IPS-15b (cell line): ENCODE measurements at regions not wholly inside any gene's neighbourhood (a gene's known extent, or its start where the extent isn't known, plus 50 kb on each side); places are given as distances from the start of the nearest gene placed in this dataset.

Experiments used
- H3K27me3 ChIP-seq: one replicate; pipeline ENCODE4 v1.6.1; 2013; ENCODE audit warnings: low read length; ENCODE audit not compliant: control insufficient read depth, insufficient read depth
- H3K36me3 ChIP-seq: one replicate; pipeline ENCODE4 v1.6.1; 2013; ENCODE audit warnings: low read length; ENCODE audit not compliant: control insufficient read depth, insufficient read depth
- H3K4me1 ChIP-seq: one replicate; pipeline ENCODE4 v1.6.1; 2013; ENCODE audit warnings: mild to moderate bottlenecking, low read length; ENCODE audit not compliant: control insufficient read depth, insufficient read depth
- H3K4me3 ChIP-seq: one replicate; pipeline ENCODE4 v1.5.1; 2013; ENCODE audit warnings: low read depth, low read length
- H3K9ac ChIP-seq: one replicate; pipeline ENCODE4 v1.6.1; 2013; ENCODE audit warnings: low read depth, mild to moderate bottlenecking, low read length
- H3K9me3 ChIP-seq: one replicate; pipeline ENCODE4 v1.6.1; 2013; ENCODE audit warnings: mild to moderate bottlenecking, low read length; ENCODE audit not compliant: control insufficient read depth, insufficient read depth

- Histone ChIP-seq H3K36me3 (no peaks in the 10 kb centered on the region), H3K9me3 (no peaks in the 10 kb centered on the region), H3K4me1 (no peaks in the 10 kb centered on the region)
Measured at GRCh38 chr3:40988468-40988867, 210.8 kb upstream of the CTNNB1 start.

DNA sequence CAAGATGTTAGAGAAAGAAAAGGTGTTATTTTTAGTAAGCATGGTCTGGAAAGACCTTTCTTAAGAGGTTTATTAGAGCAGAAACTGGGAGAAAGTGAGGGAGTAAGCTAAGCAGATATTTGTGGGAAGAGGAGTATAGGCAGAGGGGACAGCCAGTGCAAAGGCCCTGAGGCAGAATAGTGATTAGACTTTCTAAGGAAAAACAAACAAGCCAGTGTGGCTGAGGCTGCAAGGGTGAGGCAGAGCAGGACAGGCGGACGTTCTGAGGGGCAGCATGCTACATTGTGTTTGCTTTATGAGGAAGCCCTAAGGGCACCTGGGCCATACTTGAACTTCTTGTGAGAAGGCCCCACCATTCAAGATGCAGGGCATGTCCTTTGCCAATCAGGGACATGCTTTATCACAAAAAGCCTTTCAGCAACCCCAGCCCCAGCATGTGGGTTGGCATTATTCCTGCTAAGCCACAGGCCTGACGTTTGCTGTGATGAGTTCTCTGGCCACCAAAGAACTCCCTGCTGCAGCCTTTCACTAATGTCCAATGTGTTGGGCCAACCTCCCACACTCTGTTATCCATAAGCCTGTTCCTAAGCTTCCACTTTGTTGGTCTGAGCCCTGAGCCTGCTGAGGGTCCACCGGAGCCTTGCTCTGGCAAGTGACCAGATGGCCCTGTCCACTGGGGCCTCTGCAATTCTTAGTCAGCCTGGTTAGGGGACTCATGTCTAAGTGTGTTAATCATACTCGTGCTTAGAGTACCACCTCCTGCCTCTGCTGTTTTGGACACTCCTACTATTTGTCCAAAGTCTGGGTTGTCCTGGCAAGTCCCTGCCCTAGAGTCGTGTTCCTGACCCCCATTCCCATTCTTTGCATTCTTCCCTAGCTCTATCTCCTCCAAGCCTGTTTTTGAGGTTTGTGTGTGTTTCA, 209.9 kb upstream of the CTNNB1 start:
- H3K9ac ChIP-seq: no peak overlapping the region
- no peak overlapping the region for H3K4me3 ChIP-seq
- no peaks in the 10 kb centered on the region for H3K36me3 ChIP-seq
- no peaks in the 10 kb centered on the region for H3K4me1 ChIP-seq
- H3K27me3 ChIP-seq: no peaks in the 10 kb centered on the region
- no peaks in the 10 kb centered on the region for H3K9me3 ChIP-seq

More at GRCh38 chr3:40988468-40988867, 210.8 kb upstream of the CTNNB1 start:
- Histone ChIP-seq H3K9ac (no peak overlapping the region), H3K4me3 (no peak overlapping the region), H3K27me3 (no peaks in the 10 kb centered on the region)

DNA sequence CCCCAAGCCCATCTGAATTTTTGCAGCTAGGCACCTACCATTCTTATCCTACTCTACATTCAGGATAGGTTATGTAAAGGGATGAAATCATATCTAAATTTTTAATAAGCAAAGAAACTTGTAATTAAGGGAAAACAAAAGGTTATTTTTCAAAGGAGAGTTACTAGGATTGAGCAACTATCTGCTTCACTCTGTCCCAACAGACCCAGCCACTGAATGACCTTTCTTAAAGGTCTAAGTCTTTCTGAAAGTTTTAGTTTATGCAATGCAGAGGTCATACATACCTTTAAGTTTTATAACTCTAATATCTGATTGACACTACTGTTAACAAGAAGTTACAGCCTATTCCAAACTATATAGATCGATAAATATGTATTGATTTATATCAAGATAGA, 209.2 kb upstream of the CTNNB1 start:
- no peaks in the 10 kb centered on the region for H3K36me3 ChIP-seq
- H3K9ac ChIP-seq: no peak overlapping the region
- H3K27me3 ChIP-seq: no peaks in the 10 kb centered on the region
- no peaks in the 10 kb centered on the region for H3K9me3 ChIP-seq
- no peaks in the 10 kb centered on the region for H3K4me1 ChIP-seq
- H3K4me3 ChIP-seq: no peak overlapping the region

DNA sequence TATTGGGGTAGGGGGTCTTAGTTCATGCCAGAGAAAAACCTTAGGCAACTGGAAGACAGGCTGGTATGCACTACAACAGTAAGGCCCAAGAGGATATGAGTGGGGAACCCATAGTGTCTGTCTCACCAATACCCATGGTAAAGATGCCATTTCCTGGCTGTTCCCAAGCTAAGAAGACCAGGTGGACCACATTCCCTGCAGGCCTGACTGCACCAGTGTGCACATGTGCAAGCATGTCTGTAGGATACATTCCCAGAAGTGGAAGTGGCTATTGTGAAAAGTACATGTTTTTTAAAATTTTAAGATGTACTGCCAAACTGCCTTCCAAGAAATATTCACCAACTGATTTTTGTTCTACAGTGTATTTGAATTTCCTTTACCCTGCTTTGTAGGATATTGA, 207.3 kb upstream of the CTNNB1 start:
- H3K4me1 ChIP-seq: peaks cover 12% of the 10 kb centered on the region
- no peaks in the 10 kb centered on the region for H3K9me3 ChIP-seq
- H3K9ac ChIP-seq: no peak overlapping the region
- H3K4me3 ChIP-seq: no peak overlapping the region
- H3K27me3 ChIP-seq: no peaks in the 10 kb centered on the region
- H3K36me3 ChIP-seq: no peaks in the 10 kb centered on the region

DNA sequence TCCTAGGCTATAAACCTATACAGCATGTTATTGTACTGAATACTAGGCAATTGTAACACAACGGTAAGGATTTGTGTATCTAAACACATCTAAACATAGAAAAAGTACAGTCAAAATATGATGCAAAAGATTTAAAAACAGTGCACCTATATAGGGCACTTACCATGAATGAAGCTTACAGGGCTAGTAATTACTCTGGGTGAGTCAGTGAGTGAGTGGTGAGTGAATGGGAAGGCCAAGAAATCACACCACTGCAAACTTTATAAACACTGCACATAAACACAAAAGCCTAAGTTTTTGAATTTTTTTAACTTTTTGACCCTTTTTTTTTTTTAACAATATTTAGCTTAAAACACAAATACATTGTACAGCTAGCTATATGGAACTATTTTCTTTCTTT, 204.7 kb upstream of the CTNNB1 start:
- no peaks in the 10 kb centered on the region for H3K36me3 ChIP-seq
- H3K4me3 ChIP-seq: no peak overlapping the region
- no peak overlapping the region for H3K9ac ChIP-seq
- no peaks in the 10 kb centered on the region for H3K27me3 ChIP-seq
- H3K4me1 ChIP-seq: peaks cover 17% of the 10 kb centered on the region
- no peaks in the 10 kb centered on the region for H3K9me3 ChIP-seq

DNA sequence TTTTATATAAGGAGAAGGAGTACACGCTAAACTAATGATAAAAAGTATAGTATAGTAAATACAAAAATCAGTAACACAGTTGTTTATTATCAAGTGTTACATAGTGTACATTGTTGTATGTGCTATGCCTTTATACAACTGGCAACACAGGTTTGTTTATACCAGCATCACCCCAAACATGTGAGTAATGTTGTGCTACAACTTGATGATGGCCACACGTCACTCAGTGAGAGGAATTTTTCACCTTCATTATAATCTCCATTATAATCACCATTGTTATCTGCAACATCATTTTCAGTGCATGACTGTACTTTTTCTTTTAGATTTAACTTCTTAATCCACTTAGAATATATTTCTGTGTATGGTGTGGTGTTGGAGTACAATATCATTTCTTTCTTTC, 204.0 kb upstream of the CTNNB1 start:
- H3K9me3 ChIP-seq: no peaks in the 10 kb centered on the region
- no peak overlapping the region for H3K9ac ChIP-seq
- no peaks in the 10 kb centered on the region for H3K27me3 ChIP-seq
- H3K36me3 ChIP-seq: no peaks in the 10 kb centered on the region
- no peak overlapping the region for H3K4me3 ChIP-seq
- peaks cover 17% of the 10 kb centered on the region for H3K4me1 ChIP-seq

GRCh38 chr3:40996382-40996781, 202.9 kb upstream of the CTNNB1 start:
- no peaks in the 10 kb centered on the region for H3K9me3 ChIP-seq
- H3K27me3 ChIP-seq: no peaks in the 10 kb centered on the region
- H3K4me3 ChIP-seq: no peak overlapping the region
- peaks cover 17% of the 10 kb centered on the region for H3K4me1 ChIP-seq
- H3K9ac ChIP-seq: no peak overlapping the region
- no peaks in the 10 kb centered on the region for H3K36me3 ChIP-seq

- peaks cover 21% of the 10 kb centered on the region for H3K4me1 ChIP-seq
- H3K9me3 ChIP-seq: no peaks in the 10 kb centered on the region
- H3K27me3 ChIP-seq: no peaks in the 10 kb centered on the region
- no peak overlapping the region for H3K9ac ChIP-seq
- H3K36me3 ChIP-seq: no peaks in the 10 kb centered on the region
- no peak overlapping the region for H3K4me3 ChIP-seq
Measured at GRCh38 chr3:40996827-40997710, 202.2 kb upstream of the CTNNB1 start.

GRCh38 chr3:40997711-40998519, 201.4 kb upstream of the CTNNB1 start:
- H3K4me1 ChIP-seq: peaks cover 21% of the 10 kb centered on the region
- no peaks in the 10 kb centered on the region for H3K9me3 ChIP-seq
- no peak overlapping the region for H3K4me3 ChIP-seq
- no peaks in the 10 kb centered on the region for H3K27me3 ChIP-seq
- no peaks in the 10 kb centered on the region for H3K36me3 ChIP-seq
- no peak overlapping the region for H3K9ac ChIP-seq

DNA sequence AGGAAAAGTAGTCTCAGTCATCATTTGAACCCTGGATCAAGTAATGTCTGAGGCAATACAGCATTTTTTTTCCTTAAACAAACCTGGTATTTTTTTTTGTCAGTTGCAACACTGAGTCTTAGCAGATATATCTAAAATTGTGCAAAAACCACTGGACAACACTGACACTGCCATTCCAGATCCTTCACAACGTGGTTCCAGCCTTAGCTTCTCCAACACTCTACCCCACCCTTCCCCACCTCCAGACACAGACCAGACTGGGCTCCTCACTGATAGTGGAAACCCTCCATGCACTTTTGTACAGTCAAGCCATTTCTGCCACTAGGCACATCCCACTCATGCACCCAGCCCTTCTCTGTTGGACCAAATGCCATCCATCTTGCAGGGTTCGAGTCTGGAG, 199.6 kb upstream of the CTNNB1 start:
- Histone ChIP-seq H3K9ac (no peak overlapping the region), H3K4me1 (peaks cover 21% of the 10 kb centered on the region), H3K9me3 (no peaks in the 10 kb centered on the region), H3K27me3 (no peaks in the 10 kb centered on the region), H3K36me3 (no peaks in the 10 kb centered on the region), H3K4me3 (no peak overlapping the region)

DNA sequence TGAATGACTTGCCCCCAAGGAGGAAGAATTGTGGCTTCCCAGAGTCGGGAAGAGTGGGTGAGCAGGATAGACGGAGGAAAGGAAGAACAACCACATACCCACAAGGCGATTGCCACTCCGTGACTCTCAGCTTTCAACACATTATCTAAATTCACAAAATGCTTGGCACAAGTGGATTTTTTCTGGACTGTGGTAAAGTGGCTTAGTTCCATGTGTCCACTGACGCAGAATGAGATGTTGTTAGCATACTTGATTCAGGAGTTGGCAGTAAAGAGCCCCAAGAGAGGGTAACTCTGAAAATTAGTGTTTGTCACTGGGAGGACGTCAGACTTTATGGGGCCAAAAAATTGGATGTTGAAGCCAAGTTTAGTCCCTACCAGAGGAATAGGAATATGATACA, 198.8 kb upstream of the CTNNB1 start:
- Histone ChIP-seq H3K9ac (no peak overlapping the region), H3K36me3 (no peaks in the 10 kb centered on the region), H3K4me3 (no peak overlapping the region), H3K9me3 (no peaks in the 10 kb centered on the region), H3K27me3 (no peaks in the 10 kb centered on the region), H3K4me1 (peaks cover 21% of the 10 kb centered on the region)
